ENCODE measurements at regions not wholly inside any gene's neighbourhood (a gene's known extent, or its start where the extent isn't known, plus 50 kb on each side); places are given as distances from the start of the nearest gene placed in this dataset.
"Not testable (repeated sequence)": the region's sequence is repeated elsewhere in the genome, so short reads cannot be mapped to it uniquely, and the experiment has no call there.

DNA sequence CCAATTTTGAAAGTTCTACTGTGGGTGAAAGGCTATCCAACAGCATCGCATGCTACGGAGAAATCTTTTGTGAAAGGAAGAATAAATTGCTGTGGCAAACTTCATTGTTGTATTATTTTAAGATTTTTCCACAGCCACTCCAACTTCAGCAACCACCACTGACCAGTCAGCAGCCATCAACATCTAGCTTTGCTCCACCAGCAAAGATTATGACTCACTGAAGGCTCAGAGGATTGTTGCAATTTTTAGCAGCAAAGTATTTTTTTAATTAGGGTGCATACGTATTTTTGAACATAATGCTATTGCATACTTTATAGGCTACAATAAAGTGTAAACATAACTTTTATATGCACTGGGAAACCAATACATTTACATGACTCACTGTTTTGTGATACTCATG is 493.5 kb downstream of the TFAP2A start:
- DNase-seq, result no peak

- DNase-seq, result no peak
Observed at GRCh38 chr6:9914951-9915350, 499.9 kb downstream of the TFAP2A start.

DNA sequence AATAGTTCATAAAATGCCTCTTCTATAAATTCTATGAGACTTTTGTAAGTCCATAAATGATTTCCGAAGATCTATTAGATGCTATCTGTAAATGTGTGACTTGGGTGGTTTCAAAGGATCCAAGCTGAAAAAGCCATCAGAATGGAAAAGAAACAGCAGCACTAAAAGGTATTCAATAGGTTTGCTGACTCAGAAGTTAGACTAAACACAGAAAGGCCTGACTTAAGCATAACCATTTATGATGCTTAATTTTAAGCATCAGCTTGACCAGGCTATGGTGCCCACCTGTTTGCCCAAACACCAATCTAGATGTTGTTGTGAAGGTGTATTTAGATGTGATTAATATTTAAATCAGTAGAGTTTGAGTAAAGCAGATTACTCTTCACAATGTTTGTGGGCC is 513.5 kb downstream of the TFAP2A start:
- DNase-seq, result no peak

- DNase-seq, result no peak
Observed at GRCh38 chr6:9896806-9897205, 518.1 kb downstream of the TFAP2A start.

DNA sequence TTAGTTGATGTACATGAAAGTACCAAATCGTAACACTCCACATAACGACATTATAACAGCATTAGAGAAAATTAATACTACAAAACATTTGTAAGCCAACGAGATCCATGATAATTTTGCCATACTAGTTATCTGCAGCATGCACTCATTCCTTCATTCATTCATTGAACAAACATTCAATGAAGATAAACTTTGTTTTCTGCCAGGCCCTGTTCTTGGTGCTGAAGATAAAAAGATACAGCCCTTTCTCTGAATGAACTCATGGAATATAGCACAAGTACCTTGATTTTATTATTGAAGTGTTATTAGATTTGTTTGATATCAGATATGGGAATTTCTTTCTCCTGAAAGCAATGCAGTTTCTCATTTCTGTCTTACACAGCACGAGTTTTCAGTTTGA is 524.0 kb downstream of the TFAP2A start:
- DNase-seq, result no peak

GRCh38 chr6:9890469-9890868 is 524.4 kb downstream of the TFAP2A start:
- no peak for DNase-seq

GRCh38 chr6:9878535-9878934 is 536.3 kb downstream of the TFAP2A start:
- no peak for DNase-seq

DNA sequence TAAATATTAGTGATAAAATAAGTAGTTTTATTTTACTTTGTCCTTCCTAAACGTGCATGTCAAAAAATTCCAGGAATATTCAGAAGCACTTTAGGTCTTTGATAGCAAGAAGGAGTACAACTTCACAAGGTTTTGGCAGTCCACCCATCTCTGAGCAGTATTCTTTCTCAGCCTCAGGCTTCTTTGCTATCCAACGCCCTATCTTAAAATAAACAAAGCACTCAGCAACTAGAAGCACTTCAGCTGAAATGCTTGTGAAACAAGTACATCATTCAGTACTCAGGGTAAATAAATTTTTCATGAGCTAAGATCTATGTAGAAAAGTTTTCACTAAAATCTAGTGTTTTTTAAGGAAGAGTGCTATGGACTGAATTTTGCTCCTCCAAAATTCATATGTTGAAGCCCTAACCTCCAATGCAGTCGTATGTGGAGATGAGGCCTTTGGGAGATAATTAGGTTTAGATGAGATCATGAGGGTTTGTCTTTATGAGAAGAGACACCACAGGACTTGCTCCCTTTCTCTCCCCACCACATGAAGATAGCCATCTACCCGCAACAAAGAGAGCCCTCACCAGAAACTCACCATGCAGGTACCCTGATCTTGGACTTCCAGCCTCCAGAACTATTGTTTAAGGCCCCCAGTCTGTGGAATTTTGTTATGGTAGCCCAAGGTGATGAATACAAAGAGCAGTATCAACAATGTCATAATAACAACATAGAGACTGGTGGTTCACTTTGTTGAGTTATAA is 539.1 kb downstream of the TFAP2A start:
- no peak for DNase-seq

DNA sequence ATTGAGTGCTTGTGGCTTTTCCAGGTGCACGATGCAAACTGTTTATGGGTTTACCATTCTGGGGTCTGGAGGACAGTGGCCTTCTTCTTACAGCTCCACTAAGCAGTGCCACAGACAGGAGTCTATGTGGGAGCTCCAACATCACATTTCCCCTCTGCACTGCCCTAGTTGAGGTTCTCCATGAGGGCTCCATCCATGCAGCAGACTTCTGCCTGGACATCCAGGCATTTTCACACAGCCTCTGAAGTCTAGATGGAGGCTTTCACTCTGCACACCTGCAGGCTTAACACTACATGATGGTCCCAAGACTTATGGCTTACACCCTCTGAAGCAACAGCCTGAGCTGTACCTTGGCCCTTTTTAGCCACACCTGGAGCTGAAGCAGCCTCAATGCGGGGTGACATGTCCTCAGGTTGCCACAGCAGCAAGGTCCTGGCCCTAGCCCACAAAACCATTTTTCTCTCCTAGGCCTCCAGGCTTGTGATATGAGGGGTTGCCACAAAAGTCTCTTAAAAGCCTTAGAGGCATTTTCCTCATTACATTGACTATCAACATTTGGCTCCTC is 552.2 kb downstream of the TFAP2A start:
- DNase-seq, result no peak

DNA sequence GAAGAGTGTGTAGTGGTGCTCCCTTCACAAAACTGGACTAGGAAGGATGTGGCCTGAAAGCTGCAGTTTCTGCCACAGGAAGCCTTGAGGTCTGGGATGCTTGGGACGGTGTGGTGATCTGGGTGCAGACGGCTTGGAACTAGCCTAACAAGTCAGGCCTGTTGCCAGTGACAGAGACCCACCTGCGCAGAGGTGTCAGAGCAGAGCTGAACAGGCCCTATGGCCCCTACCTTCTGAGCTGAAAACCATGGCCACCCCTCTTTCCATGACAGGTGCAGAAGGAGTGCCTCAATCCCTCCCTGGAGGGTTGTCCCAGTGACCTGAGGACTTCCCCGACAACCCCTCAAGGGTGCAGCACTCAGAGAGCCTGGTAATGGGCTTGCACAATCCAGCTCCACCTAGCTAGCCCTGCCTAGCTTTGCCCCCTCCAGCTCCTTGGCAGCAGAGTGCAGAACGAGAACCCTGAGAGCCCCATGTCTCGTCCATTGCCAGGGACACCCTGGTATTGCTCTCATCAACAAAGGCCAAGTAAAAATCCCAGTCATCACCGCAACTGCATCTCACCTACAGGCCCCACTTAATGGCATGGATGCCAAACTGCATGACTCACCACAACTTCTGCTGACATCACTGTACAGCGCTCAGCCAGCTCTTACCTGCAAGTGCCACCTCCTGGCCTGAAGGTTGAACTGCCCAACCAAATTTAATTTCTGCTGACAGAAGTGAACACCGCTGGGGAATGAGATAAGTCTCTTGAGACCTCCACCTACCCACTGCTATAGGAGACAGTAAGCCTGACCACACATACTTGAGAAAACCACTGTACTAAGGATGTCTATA is 563.1 kb downstream of the TFAP2A start:
- no peak for DNase-seq

DNA sequence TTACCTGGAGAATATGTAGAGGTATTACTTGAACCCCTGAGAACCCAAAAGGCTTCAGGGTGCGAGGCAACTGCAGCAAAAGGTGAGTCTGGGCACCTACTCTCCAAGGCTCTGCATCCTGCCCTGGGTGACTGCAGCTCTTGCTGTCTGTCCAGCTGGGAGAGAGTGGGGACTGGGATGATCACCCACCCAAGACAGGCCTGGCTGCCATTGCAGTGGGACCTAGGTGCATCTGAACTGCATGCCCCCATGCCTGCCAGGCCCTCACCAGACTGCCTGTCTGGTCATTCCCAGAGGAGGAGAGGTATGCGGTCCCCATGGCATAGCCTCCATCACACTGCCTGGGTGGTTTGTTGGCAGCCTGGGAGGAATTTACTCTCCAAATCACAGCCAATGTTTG is 563.9 kb downstream of the TFAP2A start:
- DNase-seq, result no peak

DNA sequence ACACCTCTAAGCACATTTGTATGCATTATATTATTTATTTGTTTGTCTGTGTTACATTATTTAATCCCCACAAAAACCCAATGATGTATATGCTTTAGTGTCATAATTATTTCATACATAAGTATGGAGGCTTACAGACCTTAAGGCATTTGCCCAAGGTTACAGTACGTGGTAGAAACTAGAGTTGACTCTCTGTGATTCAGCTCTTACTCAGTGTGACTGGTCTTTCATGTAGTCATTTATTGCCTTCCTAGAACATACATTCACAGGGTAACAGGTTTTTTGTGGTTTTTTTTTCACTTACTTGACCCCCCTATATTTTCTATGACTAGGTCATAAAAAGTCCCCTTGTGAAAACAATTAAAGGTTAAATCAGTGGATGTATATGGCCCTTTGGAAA is 566.8 kb downstream of the TFAP2A start:
- DNase-seq, result no peak

DNA sequence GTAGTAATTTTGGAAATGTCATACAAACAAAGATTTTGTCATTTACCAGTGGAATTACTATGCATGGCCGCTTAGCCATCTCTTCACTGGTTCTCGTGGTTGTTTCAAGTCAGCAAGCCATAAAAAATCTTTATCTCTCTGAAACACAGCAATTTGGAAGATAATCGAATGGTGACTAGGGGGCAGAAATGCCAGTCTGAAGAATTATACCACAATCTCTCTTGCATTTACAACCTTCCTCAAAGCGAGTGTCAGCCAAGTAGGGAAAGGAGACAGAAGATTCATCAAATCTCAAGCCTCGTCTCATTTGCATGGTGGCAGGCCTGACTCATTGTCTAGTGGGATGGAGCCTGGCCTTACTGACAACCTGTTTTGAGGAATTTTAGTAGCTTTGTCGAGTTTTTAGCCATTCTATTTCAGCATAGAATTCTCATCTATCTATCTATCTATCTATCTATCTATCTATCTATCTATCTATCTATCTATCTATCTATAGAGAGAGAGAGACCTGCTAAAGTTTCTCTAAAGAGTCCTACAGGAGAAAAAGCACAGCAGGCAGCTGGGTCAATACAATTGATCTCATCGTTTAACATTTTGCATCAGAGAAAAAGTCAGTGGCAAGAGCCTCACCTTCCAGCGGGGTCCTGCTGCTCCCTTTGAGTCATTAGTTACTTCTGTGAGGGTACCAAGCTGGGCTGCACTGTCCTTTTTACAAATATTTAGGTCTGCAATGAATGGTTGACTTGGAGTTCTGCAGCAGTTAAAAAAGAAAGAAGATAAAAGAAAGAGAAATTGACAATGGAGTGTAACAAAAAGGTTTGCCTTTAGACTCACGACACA is 572.8 kb downstream of the TFAP2A start:
- no peak for DNase-seq

DNA sequence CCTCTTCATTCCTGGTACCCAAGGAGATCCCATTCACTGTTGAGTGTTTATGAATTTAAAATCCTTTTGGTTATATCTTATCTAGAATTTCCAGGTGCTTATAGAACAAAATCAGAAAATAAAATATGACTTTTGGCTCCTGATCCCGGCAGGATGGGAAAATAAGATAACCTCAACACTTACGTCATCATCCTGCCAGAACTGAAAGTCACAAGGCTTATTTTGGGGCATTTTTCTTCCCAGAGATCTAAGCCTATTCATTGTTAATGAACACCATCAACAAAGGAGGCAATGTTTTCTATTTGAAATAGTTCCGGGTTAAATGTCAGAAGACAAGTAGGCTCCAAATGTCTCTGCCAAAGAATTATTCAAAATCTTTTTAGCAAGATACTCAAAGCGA is 580.6 kb downstream of the TFAP2A start:
- no peak for DNase-seq

GRCh38 chr6:9831783-9832182 is 583.1 kb downstream of the TFAP2A start:
- no peak for DNase-seq

GRCh38 chr6:9830808-9831207 is 584.1 kb downstream of the TFAP2A start:
- no peak for DNase-seq

- no peak for DNase-seq
Observed at GRCh38 chr6:9825526-9825925, 589.3 kb downstream of the TFAP2A start.

DNA sequence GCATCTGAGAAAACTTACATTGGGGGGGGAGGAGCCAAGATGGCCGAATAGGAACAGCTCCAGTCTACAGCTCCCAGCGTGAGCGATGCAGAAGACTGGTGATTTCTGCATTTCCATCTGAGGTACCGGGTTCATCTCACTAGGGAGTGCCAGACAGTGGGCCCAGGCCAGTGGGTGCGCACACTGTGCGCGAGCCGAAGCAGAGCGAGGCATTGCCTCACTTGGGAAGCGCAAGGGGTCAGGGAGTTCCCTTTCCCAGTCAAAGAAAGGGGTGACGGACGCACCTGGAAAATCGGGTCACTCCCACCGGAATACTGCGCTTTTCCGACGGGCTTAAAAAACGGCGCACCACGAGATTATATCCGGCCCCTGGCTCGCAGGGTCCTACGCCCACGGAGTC is 604.1 kb downstream of the TFAP2A start:
- DNase-seq, result not testable (repeated sequence)

GRCh38 chr6:9810286-9810685 is 604.6 kb downstream of the TFAP2A start:
- no peak for DNase-seq

DNA sequence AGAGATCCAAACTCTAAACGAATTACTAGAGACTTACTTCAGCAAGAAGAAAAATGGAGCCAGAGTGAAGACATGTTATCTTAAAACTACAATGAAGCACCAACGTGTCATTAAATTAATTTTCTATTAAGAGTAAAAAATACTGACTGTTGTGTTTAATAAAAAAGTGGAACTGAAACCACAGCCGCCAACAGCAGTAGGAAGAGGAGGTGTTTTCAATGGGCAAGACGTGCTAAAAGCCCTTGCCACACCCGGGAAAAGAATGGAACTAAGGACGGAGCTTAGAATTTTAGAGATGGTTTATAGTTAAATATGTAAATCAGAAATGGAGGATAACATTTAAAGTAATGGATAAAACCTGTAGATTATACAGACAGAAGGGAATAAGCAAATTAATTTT is 608.7 kb downstream of the TFAP2A start:
- DNase-seq, result no peak

GRCh38 chr6:9801249-9801754 is 613.6 kb downstream of the TFAP2A start:
- no peak for DNase-seq

GRCh38 chr6:9799582-9799981 is 615.3 kb downstream of the TFAP2A start:
- no peak for DNase-seq

DNA sequence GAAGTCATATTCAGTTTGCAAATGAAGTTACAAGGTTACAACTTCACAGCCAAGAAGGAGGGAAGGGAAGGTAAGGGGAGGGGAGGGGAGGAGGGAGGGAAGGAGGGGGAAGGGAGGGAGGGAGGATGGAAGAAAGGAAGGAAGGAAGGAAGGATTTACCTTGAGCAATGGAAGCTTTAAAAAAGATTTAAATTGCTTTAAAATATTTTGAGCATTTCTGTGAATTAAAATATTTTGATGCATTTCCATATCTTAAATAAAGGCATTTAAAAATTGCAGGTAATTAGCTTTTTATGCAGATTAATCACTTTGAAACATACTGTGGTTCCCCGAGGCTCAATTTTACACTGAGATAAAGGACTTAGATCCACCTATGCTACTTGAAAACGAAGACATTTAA is 618.0 kb downstream of the TFAP2A start:
- DNase-seq, result no peak

Measured in stimulated activated CD4-positive, alpha-beta T cell treated with anti-CD3 and anti-CD28 coated beads, Interleukin-4, amount 100 ng/mL, for 4 hours (primary cell).